AG04450 (cell line): ENCODE measurements at regions not wholly inside any gene's neighbourhood (a gene's known extent, or its start where the extent isn't known, plus 50 kb on each side); places are given as distances from the start of the nearest gene placed in this dataset.

ENCODE experiments used
- CTCF ChIA-PET: fragments of 300-600, 350-600 bp; formaldehyde crosslinking; extraction: SDS; loops from one replicate; lab custom pipeline; 2022; ENCODE audit warnings: antibody characterized with exemption, inconsistent platforms; lab: Charles Lee
- POLR2A ChIA-PET: fragments of 350-600 bp; formaldehyde crosslinking; extraction: SDS; loops from one replicate; lab custom pipeline; 2021; ENCODE audit warnings: antibody characterized with exemption, inconsistent platforms; lab: Yijun Ruan, JAX
- DNase-seq: peaks from one replicate; pipeline ENCODE4 v3.0.0-alpha.2; 2011; ENCODE audit warnings: low read depth, low spot score
- H3K27ac ChIP-seq: one replicate; pipeline ENCODE4 v1.5.1; 2012; ENCODE audit warnings: low read depth, low read length, control low read depth
- H3K27me3 ChIP-seq: one replicate; pipeline ENCODE4 v1.6.0; 2012; ENCODE audit warnings: low read length; ENCODE audit not compliant: control insufficient read depth, insufficient read depth
- H3K4me3 ChIP-seq: 2 replicates; pipeline ENCODE4 v1.5.1; 2011; ENCODE audit warnings: mild to moderate bottlenecking, low read depth, low read length, control low read depth
- H3K9me3 ChIP-seq: 2 replicates; pipeline ENCODE4 v1.5.1; 2012; ENCODE audit warnings: low read length; ENCODE audit not compliant: control insufficient read depth, insufficient read depth
- CTCF ChIP-seq: IDR thresholded peaks from 2 replicates; pipeline ENCODE4 v1.5.1; 2011; ENCODE audit warnings: low read depth, low read length, control low read depth, inconsistent platforms

- peaks cover 17% of the 10 kb centered on the region for H3K9me3 ChIP-seq
- no peaks in the 10 kb centered on the region for H3K27me3 ChIP-seq
- no peak overlapping the region for H3K27ac ChIP-seq
- no peak for TF ChIP-seq CTCF
- ChIA-PET CTCF (no interaction called here), POLR2A (no interaction called here)
- no peak overlapping the region for H3K4me3 ChIP-seq
- no peak for DNase-seq
These were observed 457.2 kb downstream of the AJAP1 start for GRCh38 chr1:5111581-5111980.

- peaks cover 17% of the 10 kb centered on the region for H3K9me3 ChIP-seq
- DNase-seq: no peak
- no peaks in the 10 kb centered on the region for H3K27me3 ChIP-seq
- CTCF ChIA-PET: no interaction called here
- POLR2A ChIA-PET: no interaction called here
- no peak overlapping the region for H3K4me3 ChIP-seq
- H3K27ac ChIP-seq: no peak overlapping the region
- TF ChIP-seq CTCF: no peak
These were observed 456.1 kb downstream of the AJAP1 start for GRCh38 chr1:5110508-5110907.

- no peak for TF ChIP-seq CTCF
- POLR2A ChIA-PET: no interaction called here
- Histone ChIP-seq H3K4me3 (no peak overlapping the region), H3K9me3 (peaks cover 19% of the 10 kb centered on the region), H3K27me3 (no peaks in the 10 kb centered on the region), H3K27ac (no peak overlapping the region)
- no peak for DNase-seq
- CTCF ChIA-PET: no interaction called here
These were observed 455.2 kb downstream of the AJAP1 start for GRCh38 chr1:5109633-5110032.

GRCh38 chr1:5108740-5109139 lies 454.3 kb downstream of the AJAP1 start:
- Histone ChIP-seq H3K27ac (no peak overlapping the region), H3K4me3 (no peak overlapping the region), H3K27me3 (no peaks in the 10 kb centered on the region), H3K9me3 (peaks cover 22% of the 10 kb centered on the region)
- CTCF ChIA-PET: no interaction called here
- POLR2A ChIA-PET: no interaction called here
- TF ChIP-seq CTCF: no peak
- no peak for DNase-seq

- no peak for DNase-seq
- POLR2A ChIA-PET: no interaction called here
- H3K27me3 ChIP-seq: no peaks in the 10 kb centered on the region
- peaks cover 26% of the 10 kb centered on the region for H3K9me3 ChIP-seq
- no peak for TF ChIP-seq CTCF
- no peak overlapping the region for H3K4me3 ChIP-seq
- CTCF ChIA-PET: no interaction called here
- H3K27ac ChIP-seq: no peak overlapping the region
These were observed 451.3 kb downstream of the AJAP1 start for GRCh38 chr1:5105744-5106143.
